ENCODE measurements at regions not wholly inside any gene's neighbourhood (a gene's known extent, or its start where the extent isn't known, plus 50 kb on each side); places are given as distances from the start of the nearest gene placed in this dataset.

GRCh38 chr14:51490205-51490604 lies 161.5 kb upstream of the FRMD6 start:
- Mint-ChIP-seq H3K27ac (no peak overlapping the region), H3K36me3 (no peaks in the 10 kb centered on the region), H3K4me3 (no peak overlapping the region), H3K27me3 (no peaks in the 10 kb centered on the region), H3K4me1 (no peaks in the 10 kb centered on the region), H3K9me3 (no peaks in the 10 kb centered on the region)
- POLR2A ChIA-PET = no interaction called here
- no peak for DNase-seq
- no peak for ATAC-seq (ENCODE audit: low read depth)

DNA sequence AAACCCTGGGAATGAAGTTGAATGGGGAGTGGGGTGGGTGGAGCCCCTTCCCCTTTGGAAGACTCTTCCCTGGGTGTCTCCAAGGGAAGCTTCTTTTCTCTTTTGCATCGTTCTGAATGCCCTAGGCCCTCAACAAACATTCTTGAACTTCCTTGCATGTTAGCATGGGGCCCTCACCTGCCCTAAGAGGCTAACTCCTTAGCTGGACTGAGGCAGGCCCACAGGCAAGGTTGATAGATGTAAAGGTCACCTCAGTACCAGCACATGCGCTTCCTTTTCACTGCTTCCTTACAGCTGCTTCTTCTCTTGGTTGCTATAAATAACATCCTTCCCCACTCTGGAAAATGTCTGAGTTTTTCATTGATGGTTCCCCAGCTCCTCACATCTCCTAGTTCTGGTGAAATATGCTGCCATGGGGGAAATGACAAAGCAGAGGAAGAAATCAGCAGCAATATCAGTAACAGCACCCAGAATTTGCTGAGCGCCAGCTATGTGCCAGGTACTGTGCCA lies 160.6 kb upstream of the FRMD6 start:
- POLR2A ChIA-PET = no interaction called here
- Mint-ChIP-seq H3K4me3 (no peak overlapping the region), H3K9me3 (no peaks in the 10 kb centered on the region), H3K27ac (no peak overlapping the region), H3K4me1 (no peaks in the 10 kb centered on the region), H3K27me3 (no peaks in the 10 kb centered on the region), H3K36me3 (no peaks in the 10 kb centered on the region)
- no peak for DNase-seq
- no peak for ATAC-seq (ENCODE audit: low read depth)

GRCh38 chr14:51491776-51492175 lies 159.9 kb upstream of the FRMD6 start:
- ATAC-seq (ENCODE audit: low read depth) (no peak), DNase-seq (no peak)
- Mint-ChIP-seq H3K36me3 (no peaks in the 10 kb centered on the region), H3K27me3 (no peaks in the 10 kb centered on the region), H3K9me3 (no peaks in the 10 kb centered on the region), H3K27ac (no peak overlapping the region), H3K4me1 (no peaks in the 10 kb centered on the region), H3K4me3 (no peak overlapping the region)
- POLR2A ChIA-PET = no interaction called here

- H3K4me1 Mint-ChIP-seq = no peaks in the 10 kb centered on the region
- H3K4me3 Mint-ChIP-seq = no peak overlapping the region
- H3K9me3 Mint-ChIP-seq = no peaks in the 10 kb centered on the region
- H3K36me3 Mint-ChIP-seq = no peaks in the 10 kb centered on the region
- DNase-seq (no peak), ATAC-seq (ENCODE audit: low read depth) (no peak)
- H3K27ac Mint-ChIP-seq = no peak overlapping the region
- H3K27me3 Mint-ChIP-seq = no peaks in the 10 kb centered on the region
- POLR2A ChIA-PET = no interaction called here
These were observed 156.4 kb upstream of the FRMD6 start for GRCh38 chr14:51495319-51495718.

- peaks cover 6% of the 10 kb centered on the region for H3K27me3 Mint-ChIP-seq
- no peak for ATAC-seq (ENCODE audit: low read depth)
- POLR2A ChIA-PET = no interaction called here
These were observed 153.1 kb upstream of the FRMD6 start for GRCh38 chr14:51498411-51499227.

DNA sequence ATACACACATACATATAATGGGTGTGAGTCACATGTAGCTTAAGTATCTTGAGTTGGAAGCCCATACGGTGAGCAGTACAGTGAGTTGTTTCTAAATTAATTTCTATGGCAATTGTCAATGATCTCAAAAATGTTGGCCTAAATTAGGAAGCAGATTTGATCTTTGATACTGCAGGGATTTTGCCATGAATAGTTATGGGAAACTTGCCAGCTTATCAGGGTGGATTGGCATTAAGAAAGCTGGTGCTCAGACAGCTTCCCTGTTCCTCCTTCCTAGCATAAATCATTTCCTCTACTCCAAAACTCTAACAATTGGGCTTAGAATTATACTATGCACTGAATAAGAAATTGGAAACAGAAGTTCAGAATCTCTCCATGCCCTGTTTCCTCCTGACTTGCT lies 150.9 kb upstream of the FRMD6 start:
- H3K4me3 Mint-ChIP-seq = no peak overlapping the region
- no peaks in the 10 kb centered on the region for H3K36me3 Mint-ChIP-seq
- H3K9me3 Mint-ChIP-seq = no peaks in the 10 kb centered on the region
- H3K27me3 Mint-ChIP-seq = peaks cover 10% of the 10 kb centered on the region
- no peak overlapping the region for H3K27ac Mint-ChIP-seq
- H3K4me1 Mint-ChIP-seq = no peaks in the 10 kb centered on the region
- POLR2A ChIA-PET = no interaction called here
- ATAC-seq (ENCODE audit: low read depth) (no peak), DNase-seq (no peak)

More at GRCh38 chr14:51498411-51499227, 153.1 kb upstream of the FRMD6 start:
- Mint-ChIP-seq H3K36me3 (no peaks in the 10 kb centered on the region), H3K27ac (no peak overlapping the region), H3K4me3 (no peak overlapping the region), H3K4me1 (no peaks in the 10 kb centered on the region), H3K9me3 (no peaks in the 10 kb centered on the region)
- DNase-seq = no peak

DNA sequence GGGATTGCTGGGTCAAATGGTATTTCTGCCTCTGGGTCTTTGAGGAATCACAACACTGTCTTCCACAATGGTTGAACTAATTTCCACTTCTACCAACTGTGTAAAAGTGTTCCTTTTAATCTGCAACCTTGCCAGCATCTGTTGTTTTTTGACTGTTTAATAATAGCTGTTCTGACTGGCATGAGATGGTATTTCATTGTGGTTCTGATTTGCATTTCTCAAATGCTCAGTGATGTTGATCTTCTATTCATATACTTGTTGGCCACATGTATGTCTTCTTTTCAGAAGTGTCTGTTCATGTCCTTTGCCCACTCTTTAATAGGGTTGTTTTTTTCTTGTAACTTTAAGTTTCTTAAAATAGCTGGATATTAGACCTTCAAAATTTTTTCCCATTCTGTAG lies 150.0 kb upstream of the FRMD6 start:
- H3K36me3 Mint-ChIP-seq = no peaks in the 10 kb centered on the region
- H3K27me3 Mint-ChIP-seq = peaks cover 13% of the 10 kb centered on the region
- POLR2A ChIA-PET = no interaction called here
- H3K9me3 Mint-ChIP-seq = no peaks in the 10 kb centered on the region
- ATAC-seq (ENCODE audit: low read depth) (no peak), DNase-seq (no peak)
- H3K4me1 Mint-ChIP-seq = no peaks in the 10 kb centered on the region
- no peak overlapping the region for H3K4me3 Mint-ChIP-seq
- no peak overlapping the region for H3K27ac Mint-ChIP-seq

DNA sequence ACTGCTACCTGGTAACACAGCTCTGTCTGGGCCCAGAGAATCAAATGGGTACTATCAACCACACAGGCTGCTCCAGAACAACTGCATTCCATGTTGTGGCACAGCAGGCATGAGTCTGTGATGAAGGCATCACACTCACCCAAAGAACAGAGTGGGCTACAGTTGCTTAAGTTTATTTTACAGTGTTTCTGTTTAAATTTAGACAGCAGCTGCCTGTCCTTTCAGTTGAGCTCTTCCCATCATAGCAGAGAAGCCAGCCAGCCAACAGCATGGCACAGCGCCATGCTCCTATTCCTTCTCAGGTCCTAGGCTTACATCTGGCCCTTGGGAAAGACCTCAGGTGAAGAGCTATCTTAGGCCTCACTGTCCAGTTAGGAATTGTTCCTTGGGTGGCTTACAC lies 147.0 kb upstream of the FRMD6 start:
- no peak for ATAC-seq (ENCODE audit: low read depth)
- Mint-ChIP-seq H3K36me3 (no peaks in the 10 kb centered on the region), H3K27ac (no peak overlapping the region), H3K27me3 (peaks cover 13% of the 10 kb centered on the region), H3K4me1 (no peaks in the 10 kb centered on the region), H3K4me3 (no peak overlapping the region), H3K9me3 (no peaks in the 10 kb centered on the region)
- DNase-seq = no peak
- POLR2A ChIA-PET = no interaction called here

DNA sequence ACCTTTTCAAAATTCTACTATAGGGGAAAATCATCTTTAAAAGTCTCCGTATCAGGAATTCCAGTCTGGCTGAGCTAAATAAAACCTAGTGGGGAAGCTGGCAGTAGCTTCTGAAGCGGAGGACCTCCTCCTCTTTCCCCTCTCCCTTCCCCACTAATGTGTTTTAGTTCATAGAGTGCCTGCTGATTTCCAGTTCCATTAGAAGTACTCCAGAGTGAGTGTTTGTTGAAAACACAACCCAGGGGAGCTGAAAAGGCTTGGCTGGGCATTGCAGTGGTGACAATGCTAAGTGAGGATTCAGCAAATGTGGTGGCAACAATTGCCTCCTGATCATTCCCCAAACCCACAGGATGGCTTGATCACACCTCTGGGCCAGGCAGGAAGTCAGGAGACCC lies 144.2 kb upstream of the FRMD6 start:
- Mint-ChIP-seq H3K4me1 (no peaks in the 10 kb centered on the region), H3K9me3 (no peaks in the 10 kb centered on the region), H3K36me3 (no peaks in the 10 kb centered on the region)

DNA sequence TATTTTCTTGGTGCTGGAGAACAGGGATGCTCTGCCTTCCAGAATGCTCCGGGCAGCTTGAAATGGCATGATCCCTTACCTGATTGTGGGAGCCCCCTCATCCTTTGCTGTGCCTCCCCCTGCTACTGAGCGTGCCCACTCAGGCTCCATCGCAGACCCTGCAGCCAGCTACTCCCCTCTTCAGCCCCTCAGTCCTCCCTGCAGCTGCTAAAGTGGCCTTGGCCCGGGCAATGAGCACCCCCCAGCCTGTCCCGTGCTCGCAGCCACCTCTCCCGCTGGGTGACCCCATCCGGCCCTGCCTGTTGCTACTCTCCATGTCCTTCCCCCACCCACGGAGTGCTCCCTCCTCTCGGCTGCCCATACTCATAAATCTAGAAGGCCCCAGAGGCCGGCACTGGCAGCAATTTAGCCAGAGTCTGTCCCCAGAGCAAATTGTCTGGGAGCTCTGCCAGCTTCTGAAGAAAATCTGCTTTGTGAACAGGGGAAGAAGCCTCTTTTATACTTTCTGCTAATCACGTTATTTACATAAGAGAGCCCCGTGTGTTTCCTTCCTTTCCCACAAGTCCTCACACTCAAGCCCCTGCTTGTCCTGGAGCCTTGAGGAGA lies 143.7 kb upstream of the FRMD6 start:
- Mint-ChIP-seq H3K36me3 (no peaks in the 10 kb centered on the region), H3K27me3 (peaks cover 8% of the 10 kb centered on the region), H3K4me3 (no peak overlapping the region), H3K27ac (no peak overlapping the region), H3K9me3 (no peaks in the 10 kb centered on the region), H3K4me1 (no peaks in the 10 kb centered on the region)
- ATAC-seq (ENCODE audit: low read depth) (no peak), DNase-seq (no peak)
- POLR2A ChIA-PET = no interaction called here

More for the DNA sequence above, 144.2 kb upstream of the FRMD6 start:
- no peak for ATAC-seq (ENCODE audit: low read depth)
- no peak for DNase-seq
- H3K27ac Mint-ChIP-seq = no peak overlapping the region
- H3K27me3 Mint-ChIP-seq = peaks cover 9% of the 10 kb centered on the region
- POLR2A ChIA-PET = no interaction called here
- H3K4me3 Mint-ChIP-seq = no peak overlapping the region

GRCh38 chr14:51511265-51511664 lies 140.4 kb upstream of the FRMD6 start:
- no peaks in the 10 kb centered on the region for H3K27me3 Mint-ChIP-seq
- POLR2A ChIA-PET = no interaction called here
- DNase-seq (no peak), ATAC-seq (ENCODE audit: low read depth) (no peak)
- H3K9me3 Mint-ChIP-seq = no peaks in the 10 kb centered on the region
- no peaks in the 10 kb centered on the region for H3K4me1 Mint-ChIP-seq
- H3K27ac Mint-ChIP-seq = no peak overlapping the region
- H3K36me3 Mint-ChIP-seq = no peaks in the 10 kb centered on the region
- H3K4me3 Mint-ChIP-seq = no peak overlapping the region

GRCh38 chr14:51512316-51512715 lies 139.4 kb upstream of the FRMD6 start:
- Mint-ChIP-seq H3K36me3 (no peaks in the 10 kb centered on the region), H3K4me1 (no peaks in the 10 kb centered on the region), H3K27ac (no peak overlapping the region), H3K9me3 (no peaks in the 10 kb centered on the region), H3K27me3 (peaks cover 4% of the 10 kb centered on the region), H3K4me3 (no peak overlapping the region)
- no peak for DNase-seq
- no peak for ATAC-seq (ENCODE audit: low read depth)
- POLR2A ChIA-PET = no interaction called here

- H3K4me3 Mint-ChIP-seq = no peak overlapping the region
- H3K4me1 Mint-ChIP-seq = no peaks in the 10 kb centered on the region
- ATAC-seq (ENCODE audit: low read depth) (no peak), DNase-seq (no peak)
- H3K27me3 Mint-ChIP-seq = peaks cover 4% of the 10 kb centered on the region
- POLR2A ChIA-PET = no interaction called here
- H3K27ac Mint-ChIP-seq = no peak overlapping the region
- no peaks in the 10 kb centered on the region for H3K9me3 Mint-ChIP-seq
- no peaks in the 10 kb centered on the region for H3K36me3 Mint-ChIP-seq
These were observed 138.4 kb upstream of the FRMD6 start for GRCh38 chr14:51513281-51513680.

DNA sequence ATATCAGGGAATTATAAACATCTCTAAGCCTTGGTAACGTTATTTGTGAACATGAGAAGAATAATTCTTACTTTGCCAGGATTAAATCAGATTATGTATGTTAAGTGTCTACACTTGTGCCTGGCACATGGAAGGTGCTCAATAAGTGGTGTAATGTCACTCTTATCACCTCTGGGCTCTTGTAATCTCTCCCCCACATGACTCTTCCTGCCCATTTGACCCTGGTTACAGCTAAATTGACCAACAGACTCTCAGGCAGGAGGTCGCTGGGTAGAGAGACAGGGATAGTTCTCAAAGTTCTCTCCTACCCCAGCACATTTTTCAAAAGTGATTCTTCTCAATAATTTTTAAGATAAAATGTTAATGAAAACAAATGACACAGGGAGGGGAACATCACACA lies 137.8 kb upstream of the FRMD6 start:
- POLR2A ChIA-PET = no interaction called here
- Mint-ChIP-seq H3K4me3 (no peak overlapping the region), H3K27ac (no peak overlapping the region), H3K4me1 (no peaks in the 10 kb centered on the region), H3K27me3 (peaks cover 4% of the 10 kb centered on the region), H3K36me3 (no peaks in the 10 kb centered on the region), H3K9me3 (no peaks in the 10 kb centered on the region)
- no peak for ATAC-seq (ENCODE audit: low read depth)
- DNase-seq = no peak

Data from activated naive CD8-positive, alpha-beta T cell treated with anti-CD3 and anti-CD28 coated beads, Interleukin-2, amount 10 ng/mL, durations not matched to agents 7 days and 5 days (primary cell).